ENCODE measurements at regions not wholly inside any gene's neighbourhood (a gene's known extent, or its start where the extent isn't known, plus 50 kb on each side); places are given as distances from the start of the nearest gene placed in this dataset.

DNA sequence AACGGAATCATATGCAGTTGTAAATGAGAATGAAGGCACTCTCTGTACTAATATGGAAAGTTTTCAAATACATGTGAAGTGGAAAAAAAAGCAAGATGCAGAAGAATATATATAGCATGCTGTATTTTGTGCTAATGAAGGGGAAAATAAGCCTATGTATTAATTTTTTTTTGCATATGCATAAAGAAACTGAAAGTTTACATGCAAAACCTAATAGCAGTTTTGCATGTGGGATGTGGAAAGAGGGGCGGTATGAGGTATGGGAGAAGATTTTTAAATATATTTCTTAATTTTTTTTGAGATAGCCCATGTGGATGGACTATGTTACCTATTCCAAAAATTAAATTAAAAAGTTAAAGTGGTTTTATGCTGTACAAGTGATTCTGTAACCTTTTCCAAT, 83.7 kb upstream of the IL12B start:
- TF ChIP-seq, protein P1, sequence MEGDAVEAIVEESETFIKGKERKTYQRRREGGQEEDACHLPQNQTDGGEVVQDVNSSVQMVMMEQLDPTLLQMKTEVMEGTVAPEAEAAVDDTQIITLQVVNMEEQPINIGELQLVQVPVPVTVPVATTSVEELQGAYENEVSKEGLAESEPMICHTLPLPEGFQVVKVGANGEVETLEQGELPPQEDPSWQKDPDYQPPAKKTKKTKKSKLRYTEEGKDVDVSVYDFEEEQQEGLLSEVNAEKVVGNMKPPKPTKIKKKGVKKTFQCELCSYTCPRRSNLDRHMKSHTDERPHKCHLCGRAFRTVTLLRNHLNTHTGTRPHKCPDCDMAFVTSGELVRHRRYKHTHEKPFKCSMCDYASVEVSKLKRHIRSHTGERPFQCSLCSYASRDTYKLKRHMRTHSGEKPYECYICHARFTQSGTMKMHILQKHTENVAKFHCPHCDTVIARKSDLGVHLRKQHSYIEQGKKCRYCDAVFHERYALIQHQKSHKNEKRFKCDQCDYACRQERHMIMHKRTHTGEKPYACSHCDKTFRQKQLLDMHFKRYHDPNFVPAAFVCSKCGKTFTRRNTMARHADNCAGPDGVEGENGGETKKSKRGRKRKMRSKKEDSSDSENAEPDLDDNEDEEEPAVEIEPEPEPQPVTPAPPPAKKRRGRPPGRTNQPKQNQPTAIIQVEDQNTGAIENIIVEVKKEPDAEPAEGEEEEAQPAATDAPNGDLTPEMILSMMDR (IDR thresholded peaks at IDR 0.05) = no peak
- no peak for TF ChIP-seq ZFX (IDR thresholded peaks at IDR 0.05; ENCODE audit: borderline replicate concordance)
